ENCODE measurements at regions not wholly inside any gene's neighbourhood (a gene's known extent, or its start where the extent isn't known, plus 50 kb on each side); places are given as distances from the start of the nearest gene placed in this dataset.

DNA sequence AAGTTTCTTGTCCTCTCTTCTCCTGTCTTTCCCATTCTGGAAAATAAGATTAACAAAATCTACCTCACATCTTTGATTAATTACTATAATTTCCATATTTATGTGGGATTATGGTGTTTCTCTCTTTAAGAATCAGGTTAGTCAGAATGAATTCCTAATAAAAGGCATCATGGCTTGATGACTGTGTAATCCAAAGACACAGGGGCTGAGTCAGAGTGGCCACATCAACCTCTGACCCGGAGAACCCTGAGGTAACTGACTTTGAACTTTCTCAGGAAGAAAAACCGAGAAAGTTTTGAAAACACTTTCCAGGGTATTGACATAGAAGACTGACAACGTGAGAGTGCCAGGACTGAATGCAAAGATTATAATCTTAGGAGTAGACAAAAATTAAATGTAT lies 170.3 kb upstream of the MCTP2 start (continued):
- TF ChIP-seq, protein P1, sequence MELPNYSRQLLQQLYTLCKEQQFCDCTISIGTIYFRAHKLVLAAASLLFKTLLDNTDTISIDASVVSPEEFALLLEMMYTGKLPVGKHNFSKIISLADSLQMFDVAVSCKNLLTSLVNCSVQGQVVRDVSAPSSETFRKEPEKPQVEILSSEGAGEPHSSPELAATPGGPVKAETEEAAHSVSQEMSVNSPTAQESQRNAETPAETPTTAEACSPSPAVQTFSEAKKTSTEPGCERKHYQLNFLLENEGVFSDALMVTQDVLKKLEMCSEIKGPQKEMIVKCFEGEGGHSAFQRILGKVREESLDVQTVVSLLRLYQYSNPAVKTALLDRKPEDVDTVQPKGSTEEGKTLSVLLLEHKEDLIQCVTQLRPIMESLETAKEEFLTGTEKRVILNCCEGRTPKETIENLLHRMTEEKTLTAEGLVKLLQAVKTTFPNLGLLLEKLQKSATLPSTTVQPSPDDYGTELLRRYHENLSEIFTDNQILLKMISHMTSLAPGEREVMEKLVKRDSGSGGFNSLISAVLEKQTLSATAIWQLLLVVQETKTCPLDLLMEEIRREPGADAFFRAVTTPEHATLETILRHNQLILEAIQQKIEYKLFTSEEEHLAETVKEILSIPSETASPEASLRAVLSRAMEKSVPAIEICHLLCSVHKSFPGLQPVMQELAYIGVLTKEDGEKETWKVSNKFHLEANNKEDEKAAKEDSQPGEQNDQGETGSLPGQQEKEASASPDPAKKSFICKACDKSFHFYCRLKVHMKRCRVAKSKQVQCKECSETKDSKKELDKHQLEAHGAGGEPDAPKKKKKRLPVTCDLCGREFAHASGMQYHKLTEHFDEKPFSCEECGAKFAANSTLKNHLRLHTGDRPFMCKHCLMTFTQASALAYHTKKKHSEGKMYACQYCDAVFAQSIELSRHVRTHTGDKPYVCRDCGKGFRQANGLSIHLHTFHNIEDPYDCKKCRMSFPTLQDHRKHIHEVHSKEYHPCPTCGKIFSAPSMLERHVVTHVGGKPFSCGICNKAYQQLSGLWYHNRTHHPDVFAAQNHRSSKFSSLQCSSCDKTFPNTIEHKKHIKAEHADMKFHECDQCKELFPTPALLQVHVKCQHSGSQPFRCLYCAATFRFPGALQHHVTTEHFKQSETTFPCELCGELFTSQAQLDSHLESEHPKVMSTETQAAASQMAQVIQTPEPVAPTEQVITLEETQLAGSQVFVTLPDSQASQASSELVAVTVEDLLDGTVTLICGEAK (IDR thresholded peaks at IDR 0.05), result no peak
- TF ChIP-seq, protein P1 (CRISPR knock-in tag; IDR thresholded peaks at IDR 0.05), result no peak

Measured in K562 (cell line).